DMS53 treated with DMSO at 0.1 percent for 48 hours (cell line): ENCODE measurements at regions not wholly inside any gene's neighbourhood (a gene's known extent, or its start where the extent isn't known, plus 50 kb on each side); places are given as distances from the start of the nearest gene placed in this dataset.
"Not testable (repeated sequence)": the region's sequence is repeated elsewhere in the genome, so short reads cannot be mapped to it uniquely, and the experiment has no call there.

ENCODE experiments used
- DNase-seq: peaks from one replicate; lab custom pipeline; 2025; ENCODE audit not compliant: unreplicated experiment; lab: John Stamatoyannopoulos, UW

DNA sequence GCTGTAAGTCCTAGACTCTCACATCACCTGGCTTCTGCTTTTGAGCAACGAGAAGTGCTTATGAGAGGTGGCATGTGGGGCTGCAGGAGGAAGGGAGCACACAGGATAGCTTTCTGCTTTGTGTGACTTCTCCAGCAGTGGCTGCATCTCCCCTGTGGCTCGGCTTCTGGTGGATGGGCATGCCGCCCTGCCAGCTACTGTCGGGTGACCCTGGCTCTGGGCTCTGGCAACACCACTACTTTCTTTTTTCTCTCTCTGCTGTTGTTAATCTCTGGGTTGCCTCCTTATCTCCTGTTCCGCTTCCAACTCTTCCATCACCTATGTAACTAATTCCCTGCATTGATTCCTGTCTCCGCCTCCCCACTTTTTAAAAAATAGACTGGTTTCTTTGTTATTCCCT is 209.1 kb upstream of the DAAM1 start:
- DNase-seq, result no peak

DNA sequence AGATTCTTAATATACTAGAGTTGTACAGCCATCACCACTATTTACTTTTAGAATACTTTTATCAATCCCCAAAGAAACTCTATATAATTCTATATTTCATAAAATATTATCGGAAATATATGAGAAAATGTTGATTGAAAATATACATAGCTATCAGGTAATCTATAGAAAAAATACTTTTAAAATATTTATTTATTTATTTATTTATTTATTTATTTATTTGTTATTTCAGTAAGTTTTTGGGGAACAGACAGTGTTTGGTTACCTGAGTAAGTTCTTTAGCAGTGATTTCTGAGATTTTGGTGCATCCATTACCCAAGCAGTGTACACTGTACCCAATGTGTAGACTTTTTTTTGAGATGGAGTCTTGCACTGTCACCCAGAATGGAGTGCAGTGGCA is 206.6 kb upstream of the DAAM1 start:
- DNase-seq, result no peak

DNA sequence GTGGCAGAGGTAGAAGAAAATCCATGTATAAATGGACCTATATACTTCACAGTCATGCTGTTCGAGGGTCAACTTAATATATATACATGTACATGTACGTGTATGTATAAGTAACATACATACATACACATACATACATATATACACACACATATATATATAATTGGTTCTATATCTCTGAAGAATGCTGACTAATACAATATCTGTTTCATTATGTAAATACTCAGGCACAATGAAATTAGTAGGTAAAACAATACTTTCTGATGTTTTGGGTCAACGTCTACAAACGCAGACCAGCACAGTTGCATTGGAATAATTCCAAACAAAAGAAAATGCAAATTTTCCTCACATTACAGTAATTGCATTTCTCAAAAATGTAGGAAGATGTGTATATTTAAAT is 202.7 kb upstream of the DAAM1 start:
- DNase-seq, result no peak

DNA sequence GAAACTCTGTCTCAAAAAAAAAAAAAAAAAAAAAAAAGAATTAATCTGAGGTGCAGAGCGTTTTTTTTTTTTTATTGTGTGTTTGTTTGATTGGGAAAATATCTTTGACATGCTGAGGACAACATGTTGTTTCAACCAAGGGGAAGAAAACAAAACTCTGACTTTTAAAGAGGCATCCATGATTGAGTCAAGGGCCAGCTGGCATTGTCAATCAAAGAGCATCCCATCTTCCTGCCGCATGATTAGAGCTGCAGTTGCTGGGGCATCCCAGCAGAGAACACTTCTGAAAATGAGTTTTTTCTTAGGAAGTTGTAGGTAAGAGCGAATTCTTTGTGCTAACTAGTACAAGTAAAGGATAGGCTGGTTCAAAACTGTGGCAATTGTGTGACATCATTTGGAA is 200.9 kb upstream of the DAAM1 start:
- DNase-seq, result no peak

DNA sequence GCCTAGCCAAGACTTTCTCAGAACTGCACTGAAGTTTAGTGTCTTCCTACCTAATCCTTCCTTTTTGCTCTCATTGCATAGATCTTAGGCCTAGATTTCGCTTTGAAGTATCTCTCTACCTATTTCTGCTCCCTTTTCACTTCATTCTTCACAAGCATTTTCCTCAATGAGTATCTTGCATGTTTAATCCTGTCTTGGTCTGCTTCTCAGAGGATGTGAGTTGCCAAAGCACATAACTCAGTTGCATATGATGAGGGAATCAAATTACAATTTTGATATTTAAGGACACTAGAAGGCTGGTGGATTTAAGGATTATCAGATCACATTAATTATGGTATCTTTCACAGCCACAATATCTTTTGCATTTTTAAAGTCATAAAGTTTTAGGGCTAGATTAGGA is 195.5 kb upstream of the DAAM1 start:
- DNase-seq, result no peak

DNA sequence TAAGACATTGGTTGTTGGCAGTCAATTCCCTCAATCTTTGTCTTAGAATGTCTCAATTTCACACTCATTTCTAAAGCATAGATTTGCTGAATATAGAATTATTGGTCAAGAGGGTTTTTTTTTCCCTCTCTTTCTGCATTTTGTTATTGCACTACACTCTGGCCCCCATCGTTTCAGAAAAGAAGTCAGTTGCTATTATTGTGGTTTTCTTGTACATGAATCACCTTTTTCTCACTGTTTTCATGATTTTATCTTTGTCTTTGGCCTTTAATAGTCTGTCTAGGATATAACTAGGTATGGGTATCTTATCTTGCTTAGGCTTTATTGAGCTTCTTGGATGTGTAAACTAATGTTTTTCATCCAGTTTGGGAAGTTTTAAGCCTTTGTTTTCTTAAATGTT is 194.3 kb upstream of the DAAM1 start:
- DNase-seq, result no peak

DNA sequence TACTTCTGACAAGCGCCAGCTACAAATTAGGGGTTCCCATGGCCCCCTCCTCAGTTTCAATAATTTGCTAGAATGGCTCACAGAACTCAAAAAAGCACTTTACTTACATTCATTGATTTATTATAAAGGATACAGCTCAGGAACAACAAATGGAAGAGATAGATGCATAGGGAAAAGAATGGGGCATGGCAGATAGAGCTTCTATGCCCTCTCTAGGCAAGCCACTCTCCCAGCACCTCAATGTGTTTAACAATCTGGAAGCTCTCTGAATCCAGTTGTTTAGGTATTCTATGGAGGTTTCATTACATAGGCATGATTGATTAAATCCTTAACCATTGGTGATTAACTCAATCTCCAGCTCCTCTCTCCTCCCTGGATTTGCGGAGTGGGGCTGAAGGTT is 184.5 kb upstream of the DAAM1 start:
- no peak for DNase-seq

DNA sequence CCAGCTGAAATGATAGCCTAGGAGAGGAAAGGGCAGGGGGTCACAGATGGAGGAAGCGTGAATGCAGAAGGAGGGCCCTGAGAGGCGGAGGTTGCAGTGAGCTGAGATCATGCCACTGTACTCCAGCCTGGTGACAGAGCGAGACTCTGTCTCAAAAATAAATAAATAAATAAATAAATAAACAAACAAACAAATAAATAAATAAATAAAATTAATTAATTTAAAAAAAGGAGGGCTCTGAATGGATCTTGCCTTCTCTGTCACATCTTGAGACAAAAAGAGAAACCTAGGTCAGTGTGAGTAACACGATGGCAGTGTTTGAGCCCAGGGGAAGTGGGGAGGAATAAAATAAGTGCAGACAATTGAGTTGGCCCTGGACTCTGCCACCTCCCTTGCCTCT is 182.3 kb upstream of the DAAM1 start:
- not testable (repeated sequence) for DNase-seq

DNA sequence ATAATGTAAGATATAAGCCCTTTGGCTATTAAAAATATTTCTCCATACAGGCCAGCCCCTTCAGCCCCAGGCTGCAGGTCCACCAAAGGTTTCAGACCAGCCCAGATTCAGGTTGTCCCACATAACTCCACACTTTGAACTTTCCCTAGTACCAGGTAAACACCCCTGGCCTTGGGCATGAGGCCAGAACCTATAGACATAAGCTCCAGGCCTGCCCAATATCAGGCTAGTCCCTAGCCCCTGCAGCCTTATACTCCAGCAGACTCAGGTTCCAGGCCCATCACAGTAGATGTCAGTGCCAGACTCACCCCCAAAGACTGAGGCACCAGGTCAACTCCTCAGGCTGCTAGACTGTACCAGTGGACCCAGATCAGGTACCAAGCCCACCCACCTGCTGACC is 178.5 kb upstream of the DAAM1 start:
- DNase-seq, result no peak

DNA sequence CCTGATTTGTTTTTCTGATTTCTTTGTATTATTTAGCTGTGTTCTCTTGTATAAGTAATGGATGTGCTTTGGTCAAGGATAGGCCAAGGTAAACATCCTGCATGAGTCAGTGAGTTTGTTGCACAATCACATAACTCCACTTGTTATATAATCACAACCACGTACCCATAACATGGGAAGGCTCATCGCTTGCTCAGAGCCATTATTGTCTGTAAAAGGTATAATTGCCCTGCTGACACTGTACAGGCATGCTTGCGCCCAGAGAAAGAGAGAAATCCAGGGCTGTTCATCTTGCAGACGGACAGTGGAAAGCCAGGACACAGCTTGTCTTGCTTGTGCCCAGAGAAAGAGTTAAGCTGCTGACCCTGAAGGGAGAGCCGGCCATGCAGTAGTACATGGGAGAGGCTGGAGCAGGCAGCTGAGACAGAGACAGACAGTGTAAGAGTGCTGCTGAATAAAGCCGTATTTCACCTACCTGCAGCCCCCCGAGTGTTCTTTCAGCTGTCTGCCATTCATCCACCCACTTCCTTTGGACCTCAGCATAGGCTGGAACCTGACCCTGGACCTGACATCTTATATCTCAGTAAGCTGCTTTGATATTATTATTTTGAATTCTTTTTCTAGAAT is 174.7 kb upstream of the DAAM1 start:
- DNase-seq, result peak; percentile 29

DNA sequence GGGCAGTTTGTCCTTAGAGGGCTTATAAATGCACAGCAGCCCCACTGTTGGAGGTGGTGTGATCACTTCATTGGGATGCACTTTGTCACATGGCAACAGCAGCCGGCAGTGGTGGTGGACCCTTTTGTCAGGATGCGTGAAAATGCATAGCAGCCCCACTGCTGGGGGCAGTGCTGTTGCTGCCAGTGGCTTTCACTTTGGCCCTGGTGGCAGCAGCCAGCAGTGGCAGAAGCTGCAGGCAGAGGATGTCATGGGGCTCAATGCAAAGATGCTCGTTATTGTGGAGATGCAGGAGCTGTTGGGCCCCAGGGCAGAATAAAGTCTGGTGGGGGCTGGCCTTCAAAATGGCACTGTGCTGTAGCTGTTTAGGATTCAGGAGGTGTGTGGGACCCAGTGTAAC is 173.0 kb upstream of the DAAM1 start:
- no peak for DNase-seq

DNA sequence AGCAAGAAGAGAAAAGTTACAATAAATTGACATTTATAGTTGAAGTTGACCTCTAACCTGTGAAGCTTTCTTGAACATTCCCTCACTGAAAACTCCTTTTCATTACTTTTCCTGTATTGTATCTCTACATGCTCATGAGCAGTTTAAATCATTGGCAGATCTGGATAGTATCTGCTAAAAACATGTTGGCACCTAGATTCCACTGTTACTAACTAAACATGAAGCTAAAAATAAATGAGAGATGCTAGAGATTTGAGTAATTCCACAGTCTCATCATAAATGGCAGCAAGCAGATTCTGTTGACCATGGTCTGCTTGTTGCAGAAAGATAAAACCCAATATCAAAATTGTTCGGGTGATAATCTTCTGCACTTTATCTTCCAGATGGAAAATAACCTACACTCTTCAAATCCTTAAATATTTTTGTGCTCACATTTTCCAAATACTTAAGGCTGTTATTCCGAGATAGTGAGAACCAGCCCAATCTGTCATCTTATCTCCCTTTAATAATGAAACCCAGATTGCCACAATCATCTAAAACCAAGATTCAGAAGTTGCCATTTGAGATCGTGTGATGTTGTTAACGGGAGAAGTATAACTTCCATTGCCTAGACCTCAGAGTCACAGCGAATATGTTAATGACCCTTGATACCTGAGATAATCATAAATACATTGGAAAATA is 171.0 kb upstream of the DAAM1 start:
- no peak for DNase-seq

DNA sequence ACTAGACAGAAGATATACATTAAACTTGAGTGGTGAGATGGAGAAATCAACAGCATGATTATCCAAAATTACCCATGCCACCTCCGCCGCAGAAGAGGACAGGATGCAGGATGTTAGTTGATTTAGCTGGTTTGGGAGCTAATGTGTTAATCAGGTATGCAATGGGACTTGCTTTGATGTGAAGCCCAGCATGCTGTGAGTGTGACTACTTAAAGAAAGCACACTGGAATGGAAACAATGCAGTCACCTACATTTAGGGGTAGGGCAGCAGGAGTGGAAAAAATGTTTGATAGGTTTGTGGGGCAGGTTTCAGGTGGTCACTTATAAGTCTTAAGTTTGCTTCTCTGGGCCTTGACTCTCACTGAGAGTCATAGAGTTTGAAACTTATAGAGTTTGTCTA is 170.0 kb upstream of the DAAM1 start:
- no peak for DNase-seq

DNA sequence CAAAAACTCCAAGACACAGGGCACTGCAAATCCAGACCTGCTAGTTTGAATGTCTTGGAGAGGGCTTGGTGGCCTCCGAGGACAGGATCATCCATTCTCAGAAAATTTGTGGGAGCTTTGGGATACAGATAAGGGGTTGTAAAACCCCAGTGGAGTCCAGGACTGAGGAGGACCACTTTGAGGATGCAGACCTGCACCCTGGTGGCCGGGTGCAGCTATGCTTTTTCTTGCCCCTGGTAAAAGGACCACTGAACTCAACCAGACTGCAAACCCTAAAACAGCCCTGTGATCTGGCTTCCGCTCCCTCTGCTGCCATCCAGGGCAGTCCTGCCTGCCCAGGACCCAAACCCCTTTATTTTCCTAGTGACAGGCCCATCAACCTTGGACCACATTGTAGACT is 169.5 kb upstream of the DAAM1 start:
- no peak for DNase-seq

DNA sequence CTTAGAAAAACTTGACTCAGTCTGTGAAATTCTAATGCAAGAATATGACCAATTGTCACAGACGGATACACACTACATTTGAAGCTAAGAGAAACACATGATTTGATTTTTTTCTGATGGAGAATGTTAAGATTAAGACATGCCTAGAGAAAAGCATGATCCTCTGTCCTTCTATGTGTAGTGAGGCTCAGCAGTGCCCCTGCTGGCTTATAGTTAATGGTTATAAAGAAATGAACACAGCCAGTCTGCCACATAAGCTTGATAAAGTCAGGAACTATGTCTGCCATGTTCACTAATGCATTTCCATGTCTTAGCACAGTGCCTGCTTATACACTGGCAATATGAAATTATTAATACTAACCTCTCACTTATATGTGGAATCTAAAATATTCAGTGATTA is 168.1 kb upstream of the DAAM1 start:
- DNase-seq, result peak; percentile 20

DNA sequence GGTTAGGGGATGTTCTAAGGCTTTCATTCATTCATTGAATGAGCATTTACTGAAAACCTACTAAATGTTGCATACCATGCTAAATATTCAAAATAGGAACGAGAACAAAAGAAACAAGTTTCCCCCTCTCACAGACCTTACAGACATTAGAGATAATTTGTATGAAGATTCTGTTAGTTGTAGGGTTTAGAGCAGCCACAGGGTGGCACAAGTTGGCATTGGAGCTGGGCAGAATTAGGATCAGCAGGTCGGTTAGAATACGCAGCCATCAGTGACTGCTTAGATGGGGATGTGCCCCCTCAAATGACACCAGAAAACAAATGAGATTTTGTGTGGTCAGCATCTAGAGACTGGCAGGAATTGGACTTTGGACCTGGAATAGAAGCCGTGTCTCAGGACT is 166.3 kb upstream of the DAAM1 start:
- no peak for DNase-seq

DNA sequence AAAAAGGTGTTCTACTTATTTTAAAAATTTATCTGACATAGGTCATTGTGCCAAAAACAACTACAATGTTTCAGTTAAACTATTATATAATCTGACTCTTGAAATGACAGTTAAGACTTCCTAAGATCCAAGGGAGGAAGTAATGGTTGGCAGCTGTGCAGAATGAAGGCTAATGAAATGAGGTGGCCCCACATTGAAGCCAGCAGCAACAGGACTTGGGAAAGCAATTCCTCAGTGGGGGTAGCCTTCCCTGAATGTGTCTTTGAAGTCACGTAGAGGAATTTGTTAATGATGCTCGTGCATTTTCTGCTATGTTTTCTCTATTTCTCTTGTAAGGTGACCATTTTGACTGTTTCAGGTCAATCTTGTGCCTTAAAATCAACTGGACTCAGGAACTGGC is 162.4 kb upstream of the DAAM1 start:
- no peak for DNase-seq

DNA sequence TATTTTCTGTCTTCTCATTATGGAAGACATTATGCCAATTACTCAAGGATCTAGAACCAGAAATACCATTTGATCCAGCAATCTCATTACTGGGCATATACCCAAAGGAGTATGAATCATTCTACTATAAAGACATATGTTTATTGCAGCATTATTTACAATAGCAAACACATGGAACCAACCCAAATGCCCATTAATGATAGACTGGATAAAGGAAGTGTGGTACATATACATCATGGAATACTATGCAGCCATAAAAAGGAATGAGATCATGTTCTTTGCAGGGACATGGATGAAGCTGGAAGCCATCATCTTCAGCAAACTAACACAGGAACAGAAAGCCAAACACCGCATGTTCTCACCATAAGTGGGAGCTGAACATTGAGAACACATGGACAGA is 161.8 kb upstream of the DAAM1 start:
- not testable (repeated sequence) for DNase-seq

DNA sequence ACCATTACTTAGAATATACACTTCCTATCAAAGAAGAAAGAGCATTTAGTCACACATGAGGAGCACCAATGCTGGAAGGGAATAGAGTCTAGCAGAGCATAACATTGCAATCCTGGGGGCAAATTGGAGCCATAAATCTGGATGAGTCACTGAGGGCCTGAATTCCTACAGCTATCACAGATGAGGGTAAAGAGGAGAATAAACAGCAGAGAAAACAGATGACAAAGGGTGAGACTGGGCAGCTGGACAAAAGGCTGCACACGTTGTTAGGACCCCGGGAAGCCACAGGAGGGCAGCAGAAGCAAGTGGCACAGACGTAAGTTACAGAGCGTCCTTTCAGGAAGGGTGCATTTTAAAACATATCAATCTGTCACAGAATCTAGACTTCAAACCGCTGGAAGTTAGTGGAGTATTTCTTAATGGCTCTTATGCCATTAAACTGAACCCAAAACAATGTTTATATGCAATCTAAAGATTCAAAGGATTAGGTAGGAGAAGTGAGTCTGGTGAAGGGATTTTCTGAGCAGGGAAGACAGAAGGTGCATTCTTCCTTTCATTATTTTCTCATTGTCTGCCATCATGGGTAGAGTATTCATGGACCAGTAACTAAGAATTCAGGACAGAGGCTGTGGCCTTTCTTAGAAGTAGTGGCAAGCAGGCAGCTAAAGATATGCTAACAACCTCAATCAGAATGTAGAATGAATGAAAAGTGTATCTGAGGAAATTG is 159.8 kb upstream of the DAAM1 start:
- DNase-seq, result peak; percentile 62

DNA sequence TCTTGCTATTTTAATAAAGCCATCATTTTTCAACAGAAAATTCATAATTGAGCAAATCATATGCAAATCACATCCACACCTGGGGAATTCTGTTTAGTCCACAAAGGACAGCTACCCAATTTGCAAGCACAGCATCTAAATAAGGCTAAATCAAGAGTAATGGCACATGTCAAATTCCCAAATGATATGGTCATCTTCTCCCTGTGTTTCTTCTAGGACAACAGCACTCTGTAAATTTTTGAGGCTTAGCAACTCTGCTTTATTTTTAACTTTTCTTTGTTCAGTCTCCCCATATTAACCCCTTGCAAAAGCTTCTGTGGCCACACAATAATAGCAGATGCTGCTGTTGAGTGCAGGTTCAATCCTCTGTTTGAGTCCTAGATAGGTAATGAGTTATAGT is 155.6 kb upstream of the DAAM1 start:
- DNase-seq, result no peak

DNA sequence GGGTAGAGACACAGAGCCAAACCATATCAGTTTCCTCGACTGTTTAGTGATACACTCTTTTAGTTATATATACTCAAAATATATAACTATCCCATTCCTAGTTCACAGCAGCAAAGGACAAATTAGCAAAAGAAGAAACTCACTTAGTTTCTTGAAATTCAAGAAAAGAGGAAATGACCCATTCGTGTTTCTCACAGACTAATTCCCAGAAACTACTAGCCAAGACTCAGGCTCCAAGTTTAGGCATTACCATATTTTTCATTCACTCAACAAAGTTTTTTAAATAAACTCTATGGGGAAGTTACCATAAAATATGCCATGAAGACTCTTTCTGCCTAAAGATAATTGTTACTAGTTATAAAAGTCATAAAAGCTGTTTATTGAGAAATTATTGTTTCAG is 152.3 kb upstream of the DAAM1 start:
- DNase-seq, result no peak

DNA sequence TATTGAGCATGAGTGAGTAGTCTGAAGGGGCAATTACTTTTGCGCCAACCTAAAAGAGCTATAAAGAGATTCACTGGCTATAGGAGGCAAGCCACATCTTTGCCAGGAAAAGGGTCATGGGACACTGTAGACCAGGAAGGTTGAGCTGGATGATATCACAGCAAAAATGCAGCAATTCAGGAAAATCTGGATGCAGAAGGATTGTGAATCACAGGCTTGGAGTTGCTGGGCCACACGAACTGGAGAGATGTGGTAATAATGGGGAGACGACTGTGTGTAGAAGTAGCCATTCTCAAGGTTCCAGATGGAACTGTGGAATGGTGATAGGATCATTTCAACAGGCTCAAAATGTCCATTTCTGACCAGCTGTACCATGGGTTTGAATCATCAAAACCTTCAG is 151.4 kb upstream of the DAAM1 start:
- DNase-seq, result no peak

DNA sequence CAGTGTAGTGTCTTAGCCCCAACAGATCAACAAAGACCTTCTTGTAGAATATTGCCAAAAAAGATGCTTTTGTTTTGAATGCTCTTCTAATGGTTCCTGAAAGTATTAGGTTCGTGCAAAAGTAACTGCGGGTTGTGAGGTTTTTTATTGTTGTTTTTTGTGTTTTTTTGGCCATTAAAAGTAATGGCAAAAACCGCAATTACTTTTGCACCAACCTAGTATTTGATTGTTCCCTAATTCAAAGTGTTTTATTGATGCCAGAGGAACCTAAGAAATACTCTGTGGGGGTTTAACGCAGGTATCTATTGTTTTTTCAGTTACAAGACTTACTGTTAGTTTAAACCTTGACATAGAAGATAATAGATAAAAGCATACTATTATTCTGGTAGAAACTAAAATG is 150.8 kb upstream of the DAAM1 start:
- no peak for DNase-seq
